IMR-90 (cell line): ENCODE measurements at regions not wholly inside any gene's neighbourhood (a gene's known extent, or its start where the extent isn't known, plus 50 kb on each side); places are given as distances from the start of the nearest gene placed in this dataset.

Experiments used
- ATAC-seq: fragments of 200-7000 bp; cut with Tn5 transposase; 2 replicates; pipeline ENCODE4 v1.9.1; 2020; ENCODE audit warnings: low read depth, mild to moderate bottlenecking, moderate library complexity
- BruUV-seq: library from RNA; stranded (reverse); fragments of 400-500 nt; replicated peaks from 2 replicates; lab custom pipeline; 2021; lab: Mats Ljungman, UMichigan
- CTCF ChIA-PET: fragments of 300-600 bp; formaldehyde crosslinking; extraction: SDS; loops from one replicate; lab custom pipeline; 2021; ENCODE audit warnings: antibody characterized with exemption; lab: Yijun Ruan, JAX
- POLR2A ChIA-PET: fragments of 300-600 bp; sonication (Branson Sonifier 250); formaldehyde crosslinking; loops from one replicate; lab custom pipeline; 2022; ENCODE audit warnings: antibody characterized with exemption; ENCODE audit not compliant: unreplicated experiment; lab: Charles Lee
- DNase-seq: peaks from one replicate; pipeline ENCODE4 v3.0.0; 2013
- H2AFZ ChIP-seq: replicated peaks from 2 replicates; pipeline ENCODE3; 2013; ENCODE audit warnings: low read length, mild to moderate bottlenecking; ENCODE audit not compliant: poor library complexity
- H2AK5ac ChIP-seq: 2 replicates; pipeline ENCODE4 v1.6.1; 2013; ENCODE audit warnings: low read depth, low read length, inconsistent platforms
- H2AK9ac ChIP-seq: replicated peaks from 2 replicates; pipeline ENCODE3; 2013; ENCODE audit warnings: mild to moderate bottlenecking, low read depth, low read length, moderate library complexity; ENCODE audit not compliant: poor library complexity
- H2BK120ac ChIP-seq: 2 replicates; pipeline ENCODE4 v1.6.1; 2013; ENCODE audit warnings: low read depth, low read length, inconsistent platforms
- H2BK15ac ChIP-seq: 3 replicates; pipeline ENCODE4 v1.6.1; 2013; ENCODE audit warnings: low read depth, low read length, inconsistent platforms
- H2BK20ac ChIP-seq: 2 replicates; pipeline ENCODE4 v1.6.1; 2013; ENCODE audit warnings: low read depth, mild to moderate bottlenecking, inconsistent platforms, low read length, moderate library complexity
- H2BK5ac ChIP-seq: 2 replicates; pipeline ENCODE4 v1.6.1; 2013; ENCODE audit warnings: mild to moderate bottlenecking, low read depth, low read length, inconsistent platforms; ENCODE audit not compliant: poor library complexity, severe bottlenecking
- H3K14ac ChIP-seq: replicated peaks from 2 replicates; pipeline ENCODE4 v1.6.1; 2013; ENCODE audit warnings: low read depth, low read length, inconsistent platforms
- H3K18ac ChIP-seq: 2 replicates; pipeline ENCODE4 v1.6.1; 2013; ENCODE audit warnings: low read depth, low read length, control low read depth
- H3K23ac ChIP-seq: 2 replicates; pipeline ENCODE4 v1.6.1; 2013; ENCODE audit warnings: low read depth, low read length, inconsistent platforms
- H3K27ac ChIP-seq: 2 replicates; pipeline ENCODE4 v1.5.1; 2013; ENCODE audit warnings: mild to moderate bottlenecking, control low read depth, low read length; ENCODE audit not compliant: insufficient read depth
- H3K27me3 ChIP-seq: 2 replicates; pipeline ENCODE4 v1.6.1; 2013; ENCODE audit warnings: low read length; ENCODE audit not compliant: control insufficient read depth, insufficient read depth
- H3K36me3 ChIP-seq: 2 replicates; pipeline ENCODE4 v1.6.1; 2013; ENCODE audit warnings: low read length, mixed read lengths; ENCODE audit not compliant: control insufficient read depth, insufficient read depth
- H3K4ac ChIP-seq: 2 replicates; pipeline ENCODE4 v1.6.1; 2013; ENCODE audit warnings: low read depth, low read length, inconsistent platforms
- H3K4me1 ChIP-seq: 2 replicates; pipeline ENCODE4 v1.6.1; 2013; ENCODE audit warnings: low read length, mixed read lengths; ENCODE audit not compliant: control insufficient read depth, insufficient read depth
- H3K4me2 ChIP-seq: 2 replicates; pipeline ENCODE4 v1.6.1; 2013; ENCODE audit warnings: low read depth, mild to moderate bottlenecking, control low read depth, low read length, moderate library complexity
- H3K4me3 ChIP-seq: 2 replicates; pipeline ENCODE4 v1.5.1; 2013; ENCODE audit warnings: low read depth, mild to moderate bottlenecking, control low read depth, low read length, moderate library complexity; ENCODE audit not compliant: insufficient read depth
- H3K56ac ChIP-seq: 2 replicates; pipeline ENCODE4 v1.6.1; 2013; ENCODE audit warnings: low read length, inconsistent platforms; ENCODE audit not compliant: insufficient read depth; ENCODE audit errors: extremely low read depth
- H3K79me1 ChIP-seq, 2 experiments: 2 replicates each; pipeline ENCODE4 v1.6.1; 2013; ENCODE audit warnings: low read length in 2 of 2, inconsistent platforms in 1 of 2, low read depth in 1 of 2
- H3K9ac ChIP-seq: 2 replicates; pipeline ENCODE4 v1.6.1; 2013; ENCODE audit warnings: low read depth, low read length, control low read depth
- H3K9me1 ChIP-seq: 2 replicates; pipeline ENCODE4 v1.6.1; 2013; ENCODE audit warnings: low read length, inconsistent platforms; ENCODE audit not compliant: insufficient read depth
- H3K9me3 ChIP-seq: 2 replicates; pipeline ENCODE4 v1.6.1; 2013; ENCODE audit warnings: low read length; ENCODE audit not compliant: control insufficient read depth, insufficient read depth
- H4K20me1 ChIP-seq: 2 replicates; pipeline ENCODE4 v1.6.1; 2013; ENCODE audit warnings: low read length, inconsistent platforms; ENCODE audit not compliant: insufficient read depth
- H4K5ac ChIP-seq: 2 replicates; pipeline ENCODE4 v1.6.1; 2013; ENCODE audit warnings: mild to moderate bottlenecking, low read depth, low read length, control low read depth
- H4K8ac ChIP-seq, 2 experiments: 2 replicates each; pipeline ENCODE4 v1.6.1; 2013; ENCODE audit warnings: low read depth in 2 of 2, low read length in 2 of 2, control low read depth in 1 of 2, inconsistent platforms in 1 of 2
- H4K91ac ChIP-seq: 2 replicates; pipeline ENCODE4 v1.6.1; 2013; ENCODE audit warnings: low read depth, low read length, inconsistent platforms; ENCODE audit not compliant: insufficient read depth
- BHLHE40 ChIP-seq: fragments of 150-350 bp; IDR thresholded peaks from 2 replicates; pipeline ENCODE4 v1.6.1; 2016; ENCODE audit warnings: mild to moderate bottlenecking, low read depth, low read length
- CEBPB ChIP-seq: IDR thresholded peaks from 2 replicates; pipeline ENCODE4 v1.6.1; 2012; ENCODE audit warnings: low read depth, low read length, improper control_type of control experiment
- FOS ChIP-seq: fragments of 150-350 bp; IDR thresholded peaks from 2 replicates; pipeline ENCODE4 v1.6.1; 2016; ENCODE audit warnings: low read depth, low read length
- MAFK ChIP-seq: IDR thresholded peaks from 2 replicates; pipeline ENCODE4 v1.6.1; 2012; ENCODE audit warnings: low read depth, low read length, improper control_type of control experiment
- MXI1 ChIP-seq: IDR thresholded peaks from 2 replicates; pipeline ENCODE4 v1.6.1; 2012; ENCODE audit warnings: low read depth, mild to moderate bottlenecking, low read length, moderate library complexity, borderline replicate concordance
- POLR2A ChIP-seq: IDR thresholded peaks from 2 replicates; pipeline ENCODE4 v1.6.1; 2012; ENCODE audit warnings: mild to moderate bottlenecking, low read depth, low read length
- RCOR1 ChIP-seq: IDR thresholded peaks from 2 replicates; pipeline ENCODE4 v1.6.1; 2012; ENCODE audit warnings: mild to moderate bottlenecking, low read length, improper control_type of control experiment; ENCODE audit not compliant: insufficient replicate concordance
- RFX5 ChIP-seq: IDR thresholded peaks from 2 replicates; pipeline ENCODE4 v1.8.0; 2012; ENCODE audit warnings: low read depth, mild to moderate bottlenecking, low read length, moderate library complexity
- SMC3 ChIP-seq: fragments of 150-350 bp; IDR thresholded peaks from 2 replicates; pipeline ENCODE4 v1.6.1; 2016; ENCODE audit warnings: low read depth, mild to moderate bottlenecking, antibody characterized with exemption, low read length, moderate library complexity
- WGBS, 2 experiments: methylation state at CpG; one replicate each; pipeline versions ENCODE4 v1.1.5 to v1.1.7; 2013; ENCODE audit warnings: missing lambda C conversion rate in 2 of 2; ENCODE audit not compliant: insufficient read length in 1 of 2; ENCODE audit errors: extremely low coverage in 2 of 2; 5-methylcytosine and 5-hydroxymethylcytosine counted together
- dilution Hi-C: fragments of 300-500 bp; cut with HindIII; formaldehyde crosslinking; loops from one replicate; pipeline ENCODE4 v1.14.3; 2018; ENCODE audit warnings: low sequenced_read_pairs; ENCODE audit not compliant: unreplicated experiment
- in situ Hi-C: fragments of 300-500 bp; cut with MboI; formaldehyde crosslinking; loops from 3 replicates; pipeline ENCODE4 v1.14.3; 2019; ENCODE audit warnings: low sequenced_read_pairs, inconsistent platforms, mixed read lengths
- intact Hi-C: fragments of 100-400 bp; cut with micrococcal nuclease; formaldehyde crosslinking; loops from 2 replicates; pipeline ENCODE4 v1.10.0; 2022
- TF ChIP-seq, protein P1 (sequence below): conservative IDR thresholded peaks from 2 replicates; pipeline ENCODE4 v1.5.1; 2012; ENCODE audit warnings: mild to moderate bottlenecking, low read depth, low read length, improper control_type of control experiment
- TF ChIP-seq, protein P2 (sequence below): fragments of 150-350 bp; IDR thresholded peaks from 2 replicates; pipeline ENCODE4 v1.6.1; 2016; ENCODE audit warnings: low read depth, mild to moderate bottlenecking, low read length, moderate library complexity, borderline replicate concordance

DNA sequence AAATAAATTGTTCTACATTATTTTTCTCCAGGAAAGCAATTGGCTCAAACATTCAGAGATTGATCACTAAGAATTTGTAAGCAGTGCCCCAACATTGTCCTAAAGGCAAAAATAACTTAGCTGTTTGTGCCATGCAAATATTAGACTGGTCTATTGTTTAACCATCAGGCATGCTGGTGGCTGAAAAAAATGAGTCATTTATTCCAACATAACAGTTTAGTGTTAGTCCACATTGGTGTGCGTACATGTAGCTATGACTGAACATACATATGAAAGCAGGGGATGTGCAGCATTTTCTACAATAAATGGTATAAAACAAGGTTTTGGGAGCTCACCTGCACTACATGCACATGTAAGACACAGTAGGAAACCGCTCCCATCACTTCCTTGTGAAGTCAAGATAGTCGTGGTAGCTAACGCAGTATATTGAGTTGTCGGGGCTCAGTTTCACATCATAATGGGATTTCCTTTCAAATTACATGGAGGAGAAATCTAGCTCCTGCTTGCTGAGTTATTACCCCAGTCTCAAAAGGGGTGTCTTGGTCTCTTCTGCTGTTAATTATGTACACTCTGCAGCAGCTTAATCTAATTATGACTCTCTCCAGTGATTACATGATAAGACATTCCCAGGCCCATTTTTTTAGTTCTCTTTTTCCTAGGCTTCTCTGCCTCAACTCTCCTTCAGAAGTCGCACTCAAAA lies 199.4 kb downstream of the LYPLAL1 start:
- Histone ChIP-seq H3K9me1 (no peaks in the 10 kb centered on the region), H3K4me3 (no peak overlapping the region), H2BK5ac (no peak overlapping the region), H3K56ac (no peak overlapping the region), H3K23ac (no peak overlapping the region), H2BK120ac (no peak overlapping the region), H2AFZ (no peak overlapping the region), H2AK5ac (no peak overlapping the region), H2AK9ac (no peak overlapping the region), H3K4me2 (no peak overlapping the region), H3K9ac (no peak overlapping the region), H3K27me3 (no peaks in the 10 kb centered on the region), H3K79me1 (no peaks in the 10 kb centered on the region), H3K9me3 (no peaks in the 10 kb centered on the region), H2BK15ac (no peak overlapping the region), H3K27ac (no peak overlapping the region), H3K4me1 (peaks cover 2% of the 10 kb centered on the region; the same call in 1 of the 2 replicates), H4K91ac (no peak overlapping the region), H3K18ac (no peak overlapping the region; the same call in 1 of the 2 replicates), H2BK20ac (no peak overlapping the region), H4K5ac (no peak overlapping the region), H3K14ac (no peak overlapping the region), H3K4ac (no peak overlapping the region), H3K36me3 (no peaks in the 10 kb centered on the region), H4K8ac (no peak overlapping the region), H4K20me1 (no peaks in the 10 kb centered on the region)
- no peak for TF ChIP-seq SMC3
- no peak for TF ChIP-seq MXI1
- no peak for TF ChIP-seq CEBPB
- TF ChIP-seq BHLHE40 = no peak
- no peak for TF ChIP-seq FOS
- no peak for TF ChIP-seq MAFK
- TF ChIP-seq, protein P1, sequence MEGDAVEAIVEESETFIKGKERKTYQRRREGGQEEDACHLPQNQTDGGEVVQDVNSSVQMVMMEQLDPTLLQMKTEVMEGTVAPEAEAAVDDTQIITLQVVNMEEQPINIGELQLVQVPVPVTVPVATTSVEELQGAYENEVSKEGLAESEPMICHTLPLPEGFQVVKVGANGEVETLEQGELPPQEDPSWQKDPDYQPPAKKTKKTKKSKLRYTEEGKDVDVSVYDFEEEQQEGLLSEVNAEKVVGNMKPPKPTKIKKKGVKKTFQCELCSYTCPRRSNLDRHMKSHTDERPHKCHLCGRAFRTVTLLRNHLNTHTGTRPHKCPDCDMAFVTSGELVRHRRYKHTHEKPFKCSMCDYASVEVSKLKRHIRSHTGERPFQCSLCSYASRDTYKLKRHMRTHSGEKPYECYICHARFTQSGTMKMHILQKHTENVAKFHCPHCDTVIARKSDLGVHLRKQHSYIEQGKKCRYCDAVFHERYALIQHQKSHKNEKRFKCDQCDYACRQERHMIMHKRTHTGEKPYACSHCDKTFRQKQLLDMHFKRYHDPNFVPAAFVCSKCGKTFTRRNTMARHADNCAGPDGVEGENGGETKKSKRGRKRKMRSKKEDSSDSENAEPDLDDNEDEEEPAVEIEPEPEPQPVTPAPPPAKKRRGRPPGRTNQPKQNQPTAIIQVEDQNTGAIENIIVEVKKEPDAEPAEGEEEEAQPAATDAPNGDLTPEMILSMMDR = no peak
- TF ChIP-seq, protein P2, sequence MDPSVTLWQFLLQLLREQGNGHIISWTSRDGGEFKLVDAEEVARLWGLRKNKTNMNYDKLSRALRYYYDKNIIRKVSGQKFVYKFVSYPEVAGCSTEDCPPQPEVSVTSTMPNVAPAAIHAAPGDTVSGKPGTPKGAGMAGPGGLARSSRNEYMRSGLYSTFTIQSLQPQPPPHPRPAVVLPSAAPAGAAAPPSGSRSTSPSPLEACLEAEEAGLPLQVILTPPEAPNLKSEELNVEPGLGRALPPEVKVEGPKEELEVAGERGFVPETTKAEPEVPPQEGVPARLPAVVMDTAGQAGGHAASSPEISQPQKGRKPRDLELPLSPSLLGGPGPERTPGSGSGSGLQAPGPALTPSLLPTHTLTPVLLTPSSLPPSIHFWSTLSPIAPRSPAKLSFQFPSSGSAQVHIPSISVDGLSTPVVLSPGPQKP = no peak
- TF ChIP-seq RCOR1 = no peak
- TF ChIP-seq RFX5 = no peak
- no peak for TF ChIP-seq POLR2A
- intact Hi-C loops (no loop called here), dilution Hi-C loops (no loop called here), in situ Hi-C loops (no loop called here)
- POLR2A ChIA-PET = no interaction called here
- CTCF ChIA-PET = interaction anchor here (1.5 kb wide), 1 partner anchor 17 kb away, joined by 4 read pairs; no protein-coding TSS in a partner anchor
- no TSS peak for BruUV-seq
- no peak for ATAC-seq
- no peak for DNase-seq
- WGBS, 2 experiments = no CpG with 5 or more reads among the region's 6 CpGs
